C4-2B (cell line): ENCODE measurements at regions not wholly inside any gene's neighbourhood (a gene's known extent, or its start where the extent isn't known, plus 50 kb on each side); places are given as distances from the start of the nearest gene placed in this dataset.

ENCODE experiments used
- ZFX ChIP-seq: fragments of 450-650 bp; IDR thresholded peaks from 2 replicates; pipeline ENCODE4 v1.6.1; 2017
- TF ChIP-seq, protein P1 (sequence below): fragments of 450-650 bp; conservative IDR thresholded peaks from 2 replicates; pipeline ENCODE4 v1.5.1; 2017; ENCODE audit warnings: mild to moderate bottlenecking

DNA sequence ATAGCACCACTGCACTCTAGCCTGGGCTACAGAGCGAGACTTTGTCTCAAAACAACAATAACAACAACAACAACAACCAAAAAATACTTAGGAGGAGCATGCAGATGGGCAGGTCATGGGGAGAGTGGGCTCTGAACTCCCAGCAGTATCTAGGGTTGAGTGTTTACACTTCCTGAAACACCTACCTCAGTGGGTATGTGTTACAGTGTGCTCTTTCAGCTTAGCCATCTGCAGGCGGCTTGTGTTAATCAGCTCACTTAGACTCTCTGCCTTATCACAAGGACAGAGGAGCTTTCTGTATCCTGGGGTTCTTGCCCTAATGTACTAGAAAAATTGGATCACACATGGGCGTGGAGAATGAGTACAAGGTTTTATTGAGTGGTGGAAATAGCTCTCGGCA, 340.2 kb downstream of the KIF20B start:
- TF ChIP-seq, protein P1, sequence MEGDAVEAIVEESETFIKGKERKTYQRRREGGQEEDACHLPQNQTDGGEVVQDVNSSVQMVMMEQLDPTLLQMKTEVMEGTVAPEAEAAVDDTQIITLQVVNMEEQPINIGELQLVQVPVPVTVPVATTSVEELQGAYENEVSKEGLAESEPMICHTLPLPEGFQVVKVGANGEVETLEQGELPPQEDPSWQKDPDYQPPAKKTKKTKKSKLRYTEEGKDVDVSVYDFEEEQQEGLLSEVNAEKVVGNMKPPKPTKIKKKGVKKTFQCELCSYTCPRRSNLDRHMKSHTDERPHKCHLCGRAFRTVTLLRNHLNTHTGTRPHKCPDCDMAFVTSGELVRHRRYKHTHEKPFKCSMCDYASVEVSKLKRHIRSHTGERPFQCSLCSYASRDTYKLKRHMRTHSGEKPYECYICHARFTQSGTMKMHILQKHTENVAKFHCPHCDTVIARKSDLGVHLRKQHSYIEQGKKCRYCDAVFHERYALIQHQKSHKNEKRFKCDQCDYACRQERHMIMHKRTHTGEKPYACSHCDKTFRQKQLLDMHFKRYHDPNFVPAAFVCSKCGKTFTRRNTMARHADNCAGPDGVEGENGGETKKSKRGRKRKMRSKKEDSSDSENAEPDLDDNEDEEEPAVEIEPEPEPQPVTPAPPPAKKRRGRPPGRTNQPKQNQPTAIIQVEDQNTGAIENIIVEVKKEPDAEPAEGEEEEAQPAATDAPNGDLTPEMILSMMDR: no peak
- no peak for TF ChIP-seq ZFX
